GM19035 (cell line): ENCODE measurements at regions not wholly inside any gene's neighbourhood (a gene's known extent, or its start where the extent isn't known, plus 50 kb on each side); places are given as distances from the start of the nearest gene placed in this dataset.
"Not testable (repeated sequence)": the region's sequence is repeated elsewhere in the genome, so short reads cannot be mapped to it uniquely, and the experiment has no call there.

Source experiments
- ATAC-seq: cut with Tn5 transposase; IDR thresholded peaks from one replicate; pipeline ENCODE4 v1.9.1; 2021; ENCODE audit not compliant: unreplicated experiment

GRCh38 chr9:100639854-100640253 is 62.0 kb downstream of the CAVIN4 start:
- ATAC-seq, result no peak

- no peak for ATAC-seq
Measured at GRCh38 chr9:100640447-100641050, 62.7 kb downstream of the CAVIN4 start.

GRCh38 chr9:100641166-100641565 is 63.3 kb downstream of the CAVIN4 start:
- ATAC-seq, result no peak

GRCh38 chr9:100652850-100653249 is 75.0 kb downstream of the CAVIN4 start:
- no peak for ATAC-seq

GRCh38 chr9:100653643-100654334 is 75.9 kb downstream of the CAVIN4 start:
- ATAC-seq, result no peak

GRCh38 chr9:100656851-100657250 is 79.0 kb downstream of the CAVIN4 start:
- not testable (repeated sequence) for ATAC-seq

GRCh38 chr9:100661668-100662067 is 83.8 kb downstream of the CAVIN4 start:
- no peak for ATAC-seq

GRCh38 chr9:100662122-100662521 is 84.2 kb downstream of the CAVIN4 start:
- ATAC-seq, result no peak

- ATAC-seq, result no peak
Measured at GRCh38 chr9:100667448-100667847, 89.6 kb downstream of the CAVIN4 start.

- ATAC-seq, result no peak
Measured at GRCh38 chr9:100668024-100668423, 90.1 kb downstream of the CAVIN4 start.

- ATAC-seq, result no peak
Measured at GRCh38 chr9:100669968-100670367, 92.1 kb downstream of the CAVIN4 start.

GRCh38 chr9:100670719-100671118 is 92.8 kb downstream of the CAVIN4 start:
- ATAC-seq, result peak; percentile 62

- no peak for ATAC-seq
Measured at GRCh38 chr9:100671898-100672297, 94.0 kb downstream of the CAVIN4 start.

GRCh38 chr9:100673249-100673648 is 95.4 kb downstream of the CAVIN4 start:
- ATAC-seq, result no peak

GRCh38 chr9:100674419-100675122 is 96.7 kb downstream of the CAVIN4 start:
- no peak for ATAC-seq

GRCh38 chr9:100679834-100680233 is 102.0 kb downstream of the CAVIN4 start:
- no peak for ATAC-seq

- ATAC-seq, result no peak
Measured at GRCh38 chr9:100686420-100686819, 108.5 kb downstream of the CAVIN4 start.

- no peak for ATAC-seq
Measured at GRCh38 chr9:100689635-100690034, 111.8 kb downstream of the CAVIN4 start.

- no peak for ATAC-seq
Measured at GRCh38 chr9:100690438-100690837, 112.6 kb downstream of the CAVIN4 start.

- no peak for ATAC-seq
Measured at GRCh38 chr9:100697339-100697738, 119.5 kb downstream of the CAVIN4 start.

- no peak for ATAC-seq
Measured at GRCh38 chr9:100698945-100699344, 121.1 kb downstream of the CAVIN4 start.

- no peak for ATAC-seq
Measured at GRCh38 chr9:100699668-100700067, 121.8 kb downstream of the CAVIN4 start.
